ENCODE measurements at regions not wholly inside any gene's neighbourhood (a gene's known extent, or its start where the extent isn't known, plus 50 kb on each side); places are given as distances from the start of the nearest gene placed in this dataset.

- DNase-seq = no peak
- Histone ChIP-seq H3K27ac (no peak overlapping the region), H3K36me3 (no peaks in the 10 kb centered on the region), H3K4me3 (no peak overlapping the region), H3K27me3 (no peaks in the 10 kb centered on the region), H3K9me3 (no peaks in the 10 kb centered on the region), H3K4me1 (ENCODE audit: insufficient read depth) (no peaks in the 10 kb centered on the region)
- TF ChIP-seq POLR2A (IDR thresholded peaks at IDR 0.05) = no peak
- no peak for TF ChIP-seq EP300 (IDR thresholded peaks at IDR 0.05)
- TF ChIP-seq CTCF (IDR thresholded peaks at IDR 0.05) = no peak
- intact Hi-C loops (cut with DNase I) = no loop called here
- 85 to 89% (median 89%) methylated on average over 6 of the region's 6 CpGs for WGBS, 3 donors
Measured at GRCh38 chr2:83369601-83370418, 1089.3 kb downstream of the SUCLG1 start.

- intact Hi-C loops (cut with DNase I) = no loop called here
Measured at GRCh38 chr2:83368916-83369315, 1090.2 kb downstream of the SUCLG1 start.

GRCh38 chr2:83368461-83368860 lies 1090.6 kb downstream of the SUCLG1 start:
- no peaks in the 10 kb centered on the region for H3K4me1 ChIP-seq (ENCODE audit: insufficient read depth)
- TF ChIP-seq CTCF (IDR thresholded peaks at IDR 0.05) = no peak
- TF ChIP-seq EP300 (IDR thresholded peaks at IDR 0.05) = no peak
- no peak for TF ChIP-seq POLR2A (IDR thresholded peaks at IDR 0.05)
- H3K27ac ChIP-seq = no peak overlapping the region
- no peaks in the 10 kb centered on the region for H3K9me3 ChIP-seq
- WGBS, 3 donors = 58 to 72% (median 67%) methylated on average over 2 of the region's 2 CpGs
- intact Hi-C loops (cut with DNase I) = no loop called here
- H3K4me3 ChIP-seq = no peak overlapping the region
- no peak for DNase-seq
- H3K27me3 ChIP-seq = no peaks in the 10 kb centered on the region
- no peaks in the 10 kb centered on the region for H3K36me3 ChIP-seq

More at GRCh38 chr2:83368916-83369315, 1090.2 kb downstream of the SUCLG1 start:
- H3K36me3 ChIP-seq = no peaks in the 10 kb centered on the region
- TF ChIP-seq CTCF (IDR thresholded peaks at IDR 0.05) (no peak), POLR2A (IDR thresholded peaks at IDR 0.05) (no peak), EP300 (IDR thresholded peaks at IDR 0.05) (no peak)
- no peaks in the 10 kb centered on the region for H3K4me1 ChIP-seq (ENCODE audit: insufficient read depth)
- H3K27ac ChIP-seq = no peak overlapping the region
- no peak overlapping the region for H3K4me3 ChIP-seq
- 15 to 35% (median 16%) methylated on average over 3 of the region's 3 CpGs for WGBS, 3 donors
- no peaks in the 10 kb centered on the region for H3K27me3 ChIP-seq
- no peaks in the 10 kb centered on the region for H3K9me3 ChIP-seq
- no peak for DNase-seq

GRCh38 chr2:83365476-83365875 lies 1093.6 kb downstream of the SUCLG1 start:
- Histone ChIP-seq H3K27me3 (no peaks in the 10 kb centered on the region), H3K27ac (no peak overlapping the region), H3K4me1 (ENCODE audit: insufficient read depth) (no peaks in the 10 kb centered on the region), H3K36me3 (no peaks in the 10 kb centered on the region), H3K4me3 (no peak overlapping the region), H3K9me3 (no peaks in the 10 kb centered on the region)
- intact Hi-C loops (cut with DNase I) = no loop called here
- no peak for DNase-seq
- TF ChIP-seq EP300 (IDR thresholded peaks at IDR 0.05) (no peak), POLR2A (IDR thresholded peaks at IDR 0.05) (no peak), CTCF (IDR thresholded peaks at IDR 0.05) (no peak)

Measured in ovary (tissue), 7 donors.